T-cell (primary cell): ENCODE measurements at regions not wholly inside any gene's neighbourhood (a gene's known extent, or its start where the extent isn't known, plus 50 kb on each side); places are given as distances from the start of the nearest gene placed in this dataset.

Source experiments
- ATAC-seq, 4 experiments: fragments of 200-7000 bp in 3 of 4; fragments of 150-1000 bp in 1 of 4; cut with Tn5 transposase; replicated peaks in 1 of 4; 1 replicate in 3 of 4; 2 replicates in 1 of 4; pipeline ENCODE4 v1.10.0; 2021; ENCODE audit warnings: moderate library complexity in 3 of 4, mild to moderate bottlenecking in 2 of 4, moderate number of reproducible peaks in 1 of 4
- CTCF ChIA-PET, 2 donors: fragments of 300-600 bp; sonication (Branson Sonifier 250); formaldehyde crosslinking; loops; one replicate each; lab custom pipeline; 2022; ENCODE audit warnings: antibody characterized with exemption in 2 of 2; lab: Charles Lee
- POLR2A ChIA-PET, 2 donors: fragments of 300-600 bp; sonication (Branson Sonifier 250); formaldehyde crosslinking; loops; one replicate each; lab custom pipeline; 2022; ENCODE audit warnings: antibody characterized with exemption in 2 of 2; lab: Charles Lee
- DNase-seq, 35 experiments: peaks; one replicate each; pipeline versions ENCODE4 v3.0.0 to v3.0.0-alpha.2; 2013 to 2023
- H3K27ac ChIP-seq: one replicate; pipeline ENCODE4 v1.5.1; 2013; ENCODE audit warnings: low read length
- H3K27me3 ChIP-seq, 2 experiments: replicated peaks in 1 of 2; 1 replicate in 1 of 2; 2 replicates in 1 of 2; pipeline versions ENCODE4 v1.6.1 to v1.7.0; 2013; ENCODE audit warnings: low read length in 1 of 2, mixed read lengths in 1 of 2; ENCODE audit not compliant: control insufficient read depth in 2 of 2, insufficient read depth in 2 of 2; ENCODE audit errors: extremely low read depth in 1 of 2
- H3K36me3 ChIP-seq, 2 donors: 1 replicate in 1 of 2; 2 replicates in 1 of 2; pipeline versions ENCODE4 v1.6.1 to v1.7.0; 2013; ENCODE audit warnings: low read length in 1 of 2; ENCODE audit not compliant: control insufficient read depth in 2 of 2, insufficient read depth in 1 of 2; ENCODE audit errors: extremely low read depth in 1 of 2
- H3K4me1 ChIP-seq, 2 experiments: 1 replicate in 1 of 2; 2 replicates in 1 of 2; pipeline versions ENCODE4 v1.6.1 to v1.7.0; 2013; ENCODE audit warnings: low read length in 2 of 2, mixed read lengths in 1 of 2; ENCODE audit not compliant: insufficient read depth in 2 of 2, control insufficient read depth in 1 of 2; ENCODE audit errors: extremely low read depth in 1 of 2
- H3K4me3 ChIP-seq, 2 donors: 1 replicate in 1 of 2; 2 replicates in 1 of 2; pipeline versions ENCODE4 v1.5.1 to v1.7.0; 2013; ENCODE audit warnings: mild to moderate bottlenecking in 2 of 2, low read length in 1 of 2, moderate library complexity in 1 of 2; ENCODE audit not compliant: control insufficient read depth in 1 of 2; ENCODE audit errors: extremely low read depth in 1 of 2
- H3K9me3 ChIP-seq: 2 replicates; pipeline ENCODE4 v1.7.0; 2013
- H3K27ac Mint-ChIP-seq, 2 donors: one replicate each; pipeline ENCODE4 v1.8.0; 2020 to 2021; ENCODE audit warnings: mild to moderate bottlenecking in 2 of 2, mixed read lengths in 2 of 2
- H3K27me3 Mint-ChIP-seq, 2 donors: one replicate each; pipeline ENCODE4 v1.8.0; 2021 to 2022; ENCODE audit warnings: mixed read lengths in 2 of 2
- H3K36me3 Mint-ChIP-seq: one replicate; pipeline ENCODE4 v1.8.0; 2021; ENCODE audit warnings: mixed read lengths
- H3K4me1 Mint-ChIP-seq, 3 donors: one replicate each; pipeline ENCODE4 v1.8.0; 2020 to 2022; ENCODE audit warnings: mixed read lengths in 3 of 3, mild to moderate bottlenecking in 1 of 3
- H3K4me3 Mint-ChIP-seq, 3 donors: one replicate each; pipeline ENCODE4 v1.8.0; 2020 to 2022; ENCODE audit warnings: mild to moderate bottlenecking in 3 of 3, mixed read lengths in 3 of 3, moderate library complexity in 3 of 3
- H3K9me3 Mint-ChIP-seq, 3 donors: one replicate each; pipeline ENCODE4 v1.8.0; 2020 to 2022; ENCODE audit warnings: mixed read lengths in 3 of 3
- WGBS: methylation state at CpG from one replicate; pipeline ENCODE4 v1.1.5; 2013; ENCODE audit warnings: missing lambda C conversion rate; ENCODE audit not compliant: insufficient coverage; 5-methylcytosine and 5-hydroxymethylcytosine counted together

DNA sequence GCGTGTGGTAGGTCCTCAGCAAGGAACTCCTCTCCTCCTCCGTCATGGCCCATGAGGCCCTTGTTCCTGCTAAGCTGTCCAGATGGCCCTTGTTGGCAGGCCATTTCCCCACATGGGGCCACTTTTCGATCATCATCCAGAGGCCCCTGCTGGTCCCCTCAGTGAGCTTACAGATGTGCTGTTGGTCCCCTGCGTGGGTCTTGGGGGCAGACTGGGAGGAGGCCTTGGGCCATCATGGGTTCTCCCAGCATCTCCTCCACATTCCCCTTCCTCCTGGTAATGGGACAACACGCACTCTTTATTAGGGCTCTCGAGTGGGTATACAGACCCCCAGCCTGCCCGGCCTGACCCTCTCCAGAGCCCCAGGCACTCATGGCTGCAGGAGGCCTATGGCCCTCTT is 114.7 kb downstream of the BEGAIN start:
- ATAC-seq (no peak), DNase-seq (no peak)
- CTCF ChIA-PET = no interaction called here
- Mint-ChIP-seq H3K9me3 (no peaks in the 10 kb centered on the region), H3K27ac (no peak overlapping the region), H3K4me3 (no peak overlapping the region), H3K36me3 (peaks cover 43% of the 10 kb centered on the region), H3K27me3 (no peaks in the 10 kb centered on the region), H3K4me1 (peaks cover 2 to 8% (median 5%) of the 10 kb centered on the region in 3 donors)
- Histone ChIP-seq H3K27ac (no peak overlapping the region), H3K27me3 (no peaks in the 10 kb centered on the region), H3K36me3 (peaks cover 0 to 2% of the 10 kb centered on the region in 2 donors), H3K4me3 (no peak overlapping the region), H3K4me1 (no peaks in the 10 kb centered on the region), H3K9me3 (no peaks in the 10 kb centered on the region)
- 90% methylated on average over 5 of the region's 7 CpGs for WGBS
- POLR2A ChIA-PET = no interaction called here

DNA sequence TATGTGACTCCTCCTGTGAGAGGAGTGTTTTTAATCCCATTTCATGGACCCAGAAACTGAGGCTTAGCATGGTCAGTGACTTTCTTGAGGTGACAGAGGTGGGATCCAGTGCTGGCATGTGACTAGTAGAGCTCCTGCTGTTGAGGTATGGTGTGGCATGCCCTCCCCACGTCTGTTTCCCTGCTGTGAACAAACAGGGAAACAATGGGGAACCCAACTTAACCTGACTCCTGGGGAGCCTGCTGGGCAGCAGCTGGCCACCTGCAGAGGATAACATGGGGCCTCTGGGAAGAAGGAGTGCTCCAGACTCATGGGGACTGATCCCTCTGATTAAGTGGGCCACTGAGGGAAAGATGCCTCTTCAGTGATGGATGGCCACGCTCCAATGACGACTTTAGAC is 114.0 kb downstream of the BEGAIN start:
- Histone ChIP-seq H3K9me3 (no peaks in the 10 kb centered on the region), H3K4me3 (no peak overlapping the region), H3K36me3 (peaks cover 0 to 2% of the 10 kb centered on the region in 2 donors), H3K27ac (no peak overlapping the region), H3K4me1 (no peaks in the 10 kb centered on the region), H3K27me3 (no peaks in the 10 kb centered on the region)
- Mint-ChIP-seq H3K27me3 (no peaks in the 10 kb centered on the region), H3K4me3 (no peak overlapping the region), H3K4me1 (peaks cover 2 to 8% (median 5%) of the 10 kb centered on the region in 3 donors), H3K36me3 (peaks cover 43% of the 10 kb centered on the region), H3K27ac (no peak overlapping the region), H3K9me3 (no peaks in the 10 kb centered on the region)
- POLR2A ChIA-PET = no interaction called here
- WGBS = 91% methylated on average over 3 of the region's 3 CpGs
- ATAC-seq (no peak), DNase-seq (no peak)
- CTCF ChIA-PET = no interaction called here

DNA sequence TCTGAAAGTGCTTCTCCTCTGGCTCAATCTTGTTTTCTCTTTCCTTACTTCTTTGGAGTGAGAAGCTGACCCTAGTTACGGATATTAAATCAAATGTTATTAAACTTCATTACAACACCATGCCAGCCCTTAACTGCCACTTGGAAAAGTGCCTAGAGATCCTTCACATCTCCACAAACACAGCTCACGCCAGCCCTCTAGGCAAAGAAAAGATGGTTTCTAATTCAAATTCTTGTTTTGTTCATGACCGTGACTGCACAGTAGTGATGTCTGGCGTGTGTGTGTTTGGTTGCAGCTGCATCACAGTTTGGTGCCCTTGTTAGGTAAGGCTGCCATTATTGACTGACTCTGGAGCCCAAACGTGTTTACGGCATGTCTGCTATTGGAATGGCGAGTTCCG is 113.0 kb downstream of the BEGAIN start:
- Histone ChIP-seq H3K4me1 (no peaks in the 10 kb centered on the region), H3K36me3 (peaks cover 0 to 2% of the 10 kb centered on the region in 2 donors), H3K4me3 (no peak overlapping the region), H3K9me3 (no peaks in the 10 kb centered on the region), H3K27me3 (no peaks in the 10 kb centered on the region), H3K27ac (no peak overlapping the region)
- DNase-seq (no peak), ATAC-seq (no peak)
- POLR2A ChIA-PET = no interaction called here
- WGBS = 100% methylated on average over 3 of the region's 8 CpGs
- Mint-ChIP-seq H3K36me3 (peaks cover 36% of the 10 kb centered on the region), H3K27me3 (no peaks in the 10 kb centered on the region), H3K27ac (no peak overlapping the region), H3K9me3 (no peaks in the 10 kb centered on the region), H3K4me3 (no peak overlapping the region), H3K4me1 (peaks cover 2 to 8% (median 5%) of the 10 kb centered on the region in 3 donors)
- CTCF ChIA-PET = no interaction called here

DNA sequence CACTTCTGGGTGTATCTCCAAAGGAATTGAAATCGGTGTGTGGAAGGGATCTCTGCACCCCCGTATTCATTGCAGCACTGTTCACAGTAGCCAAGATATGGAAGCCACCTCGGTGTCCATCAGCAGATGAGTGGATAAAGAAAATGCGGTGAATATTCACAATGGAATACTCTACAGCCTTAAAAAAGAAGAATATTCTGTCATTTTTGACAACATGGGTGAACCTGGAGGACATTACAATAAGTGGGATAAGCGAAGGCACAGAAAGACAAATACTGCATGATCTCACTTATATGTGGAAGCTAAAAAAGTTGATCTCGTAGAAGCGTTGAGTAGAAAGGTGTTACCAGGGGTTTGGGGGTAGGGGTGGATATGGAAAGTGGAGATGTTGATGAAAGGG is 111.9 kb downstream of the BEGAIN start:
- no peaks in the 10 kb centered on the region for H3K9me3 Mint-ChIP-seq
- ChIA-PET POLR2A (no interaction called here), CTCF (no interaction called here)
- WGBS = 96% methylated on average over 3 of the region's 7 CpGs
- Histone ChIP-seq H3K4me3 (no peak overlapping the region), H3K4me1 (no peaks in the 10 kb centered on the region), H3K36me3 (no peaks in the 10 kb centered on the region), H3K27me3 (no peaks in the 10 kb centered on the region), H3K9me3 (no peaks in the 10 kb centered on the region), H3K27ac (no peak overlapping the region)
- peaks cover 26% of the 10 kb centered on the region for H3K36me3 Mint-ChIP-seq
- no peak overlapping the region for H3K27ac Mint-ChIP-seq
- H3K27me3 Mint-ChIP-seq = no peaks in the 10 kb centered on the region
- no peak for DNase-seq
- peaks cover 0 to under 1% (median 0%) of the 10 kb centered on the region in 3 donors for H3K4me1 Mint-ChIP-seq
- ATAC-seq = no peak
- H3K4me3 Mint-ChIP-seq = no peak overlapping the region

DNA sequence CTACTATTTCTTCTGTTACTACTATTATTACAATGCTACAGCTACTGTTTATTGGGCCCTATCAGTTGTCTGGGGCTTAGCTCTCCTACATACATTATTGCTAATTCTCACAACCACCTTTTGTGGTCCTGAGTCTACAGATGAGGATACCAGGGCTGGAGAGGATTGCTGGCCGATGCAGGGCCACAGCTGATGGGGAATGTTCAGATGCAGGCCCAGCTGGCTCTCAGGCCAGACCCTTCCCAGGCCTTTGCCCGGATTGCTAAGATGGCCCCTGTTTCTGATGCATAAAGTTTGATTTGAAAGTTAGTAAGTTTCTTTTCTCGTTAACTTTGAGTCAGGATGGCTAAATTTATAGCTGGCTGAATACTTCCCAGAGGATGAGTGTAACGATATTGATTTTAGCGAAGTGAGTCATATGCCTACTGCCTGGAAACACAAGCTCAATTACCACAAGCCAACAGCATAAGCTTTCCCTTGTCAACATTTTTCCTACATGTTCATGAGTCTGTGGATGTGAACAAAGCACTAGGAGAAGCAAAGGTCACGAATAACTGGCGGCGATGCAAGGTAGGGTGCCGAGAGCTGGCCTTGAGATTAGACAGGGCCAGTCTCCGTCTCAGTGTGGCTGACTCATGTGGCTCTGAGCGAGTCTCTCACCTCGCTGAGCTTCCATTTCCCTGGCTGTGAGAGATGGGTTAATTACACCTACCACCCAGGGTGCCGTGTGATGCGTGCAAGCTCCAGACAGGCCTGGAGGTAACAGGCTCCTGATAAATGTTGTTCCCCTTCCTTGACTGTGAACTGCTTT is 111.0 kb downstream of the BEGAIN start:
- ATAC-seq = no peak

DNA sequence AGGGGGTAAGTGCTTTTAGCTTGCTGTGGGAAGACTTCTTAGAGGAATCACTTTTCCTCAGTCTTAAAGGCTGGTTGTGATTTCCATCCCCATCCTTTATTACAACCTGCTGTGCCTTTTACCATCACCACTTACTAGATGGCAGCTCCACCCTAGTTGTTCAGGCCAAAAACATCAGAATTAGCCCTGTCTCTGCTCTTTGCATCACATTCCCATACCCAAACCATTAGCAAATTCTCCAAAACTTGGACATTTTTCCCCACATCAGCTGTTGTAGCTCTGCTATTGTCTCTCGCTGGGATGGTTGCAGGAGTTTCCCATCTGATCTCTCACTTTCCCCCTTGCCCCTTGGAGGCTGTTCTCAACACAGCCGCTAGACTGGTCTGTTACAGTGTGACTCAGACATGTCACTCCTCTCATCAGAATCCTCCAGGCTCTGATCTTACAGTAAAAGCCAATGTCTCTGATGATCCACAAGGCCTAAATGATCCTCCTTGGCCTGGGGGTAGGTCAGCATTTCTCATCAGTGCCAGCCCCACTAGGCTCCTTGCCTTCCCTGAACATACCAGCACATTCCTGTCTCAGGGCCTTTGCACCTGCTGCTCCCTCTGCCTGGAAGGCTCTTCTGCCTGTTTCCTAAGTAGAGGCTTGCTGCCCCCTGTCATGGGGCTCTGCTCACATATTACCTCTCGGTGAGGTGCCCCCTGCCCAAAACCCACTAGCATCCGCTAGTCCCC is 102.5 kb downstream of the BEGAIN start:
- H3K27me3 ChIP-seq = no peaks in the 10 kb centered on the region
- CTCF ChIA-PET = no interaction called here
- no peak overlapping the region for H3K27ac ChIP-seq
- H3K4me1 ChIP-seq = peaks cover 2 to 9% of the 10 kb centered on the region in 2 experiments
- H3K9me3 ChIP-seq = no peaks in the 10 kb centered on the region
- H3K27me3 Mint-ChIP-seq = no peaks in the 10 kb centered on the region
- POLR2A ChIA-PET = no interaction called here
- peaks cover 0 to 6% of the 10 kb centered on the region in 2 donors for H3K36me3 ChIP-seq
- no peak overlapping the region for H3K4me3 ChIP-seq
- H3K27ac Mint-ChIP-seq = no peak overlapping the region
- DNase-seq (no peak), ATAC-seq (no peak)
- WGBS = 84% methylated on average over 3 of the region's 4 CpGs
- H3K4me3 Mint-ChIP-seq = no peak overlapping the region
- no peaks in the 10 kb centered on the region for H3K9me3 Mint-ChIP-seq
- peaks cover 19 to 29% (median 22%) of the 10 kb centered on the region in 3 donors for H3K4me1 Mint-ChIP-seq
- H3K36me3 Mint-ChIP-seq = peaks cover 24% of the 10 kb centered on the region

More for the DNA sequence above, 111.0 kb downstream of the BEGAIN start:
- ChIA-PET POLR2A (no interaction called here), CTCF (interaction anchor here in 1 of 2 donors (1.0 kb wide), 1 partner anchor 169 kb away, joined by 3 read pairs; no protein-coding TSS in a partner anchor)
- Histone ChIP-seq H3K9me3 (no peaks in the 10 kb centered on the region), H3K27me3 (no peaks in the 10 kb centered on the region), H3K36me3 (no peaks in the 10 kb centered on the region), H3K27ac (no peak overlapping the region), H3K4me1 (no peaks in the 10 kb centered on the region), H3K4me3 (no peak overlapping the region)
- H3K36me3 Mint-ChIP-seq = peaks cover 22% of the 10 kb centered on the region
- WGBS = 94% methylated on average over 5 of the region's 14 CpGs
- H3K4me3 Mint-ChIP-seq = no peak overlapping the region
- no peak overlapping the region for H3K27ac Mint-ChIP-seq
- H3K27me3 Mint-ChIP-seq = no peaks in the 10 kb centered on the region
- H3K4me1 Mint-ChIP-seq = no peaks in the 10 kb centered on the region
- H3K9me3 Mint-ChIP-seq = no peaks in the 10 kb centered on the region
- no peak for DNase-seq
